OCI-LY1 (cell line): ENCODE measurements at regions not wholly inside any gene's neighbourhood (a gene's known extent, or its start where the extent isn't known, plus 50 kb on each side); places are given as distances from the start of the nearest gene placed in this dataset.

Source experiments
- EZH2 ChIP-seq: fragments of 200-600 bp; sonication (generic), shearing (Covaris generic); IDR thresholded peaks from 2 replicates; pipeline ENCODE4 v1.8.0; 2017; ENCODE audit warnings: borderline replicate concordance, mixed run types, mild to moderate bottlenecking, antibody characterized with exemption, low read length, moderate library complexity, mixed read lengths
- TF ChIP-seq, protein P1 (sequence below): fragments of 200-600 bp; sonication (generic), shearing (Covaris generic); IDR thresholded peaks from 2 replicates; pipeline ENCODE4 v1.5.1; 2017; ENCODE audit warnings: mild to moderate bottlenecking, antibody characterized with exemption, low read length, moderate library complexity, mixed read lengths

GRCh38 chr14:95608637-95609235, 73.9 kb downstream of the GLRX5 start:
- TF ChIP-seq, protein P1, sequence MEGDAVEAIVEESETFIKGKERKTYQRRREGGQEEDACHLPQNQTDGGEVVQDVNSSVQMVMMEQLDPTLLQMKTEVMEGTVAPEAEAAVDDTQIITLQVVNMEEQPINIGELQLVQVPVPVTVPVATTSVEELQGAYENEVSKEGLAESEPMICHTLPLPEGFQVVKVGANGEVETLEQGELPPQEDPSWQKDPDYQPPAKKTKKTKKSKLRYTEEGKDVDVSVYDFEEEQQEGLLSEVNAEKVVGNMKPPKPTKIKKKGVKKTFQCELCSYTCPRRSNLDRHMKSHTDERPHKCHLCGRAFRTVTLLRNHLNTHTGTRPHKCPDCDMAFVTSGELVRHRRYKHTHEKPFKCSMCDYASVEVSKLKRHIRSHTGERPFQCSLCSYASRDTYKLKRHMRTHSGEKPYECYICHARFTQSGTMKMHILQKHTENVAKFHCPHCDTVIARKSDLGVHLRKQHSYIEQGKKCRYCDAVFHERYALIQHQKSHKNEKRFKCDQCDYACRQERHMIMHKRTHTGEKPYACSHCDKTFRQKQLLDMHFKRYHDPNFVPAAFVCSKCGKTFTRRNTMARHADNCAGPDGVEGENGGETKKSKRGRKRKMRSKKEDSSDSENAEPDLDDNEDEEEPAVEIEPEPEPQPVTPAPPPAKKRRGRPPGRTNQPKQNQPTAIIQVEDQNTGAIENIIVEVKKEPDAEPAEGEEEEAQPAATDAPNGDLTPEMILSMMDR, result no peak
- no peak for TF ChIP-seq EZH2
